ENCODE measurements at regions not wholly inside any gene's neighbourhood (a gene's known extent, or its start where the extent isn't known, plus 50 kb on each side); places are given as distances from the start of the nearest gene placed in this dataset.

DNA sequence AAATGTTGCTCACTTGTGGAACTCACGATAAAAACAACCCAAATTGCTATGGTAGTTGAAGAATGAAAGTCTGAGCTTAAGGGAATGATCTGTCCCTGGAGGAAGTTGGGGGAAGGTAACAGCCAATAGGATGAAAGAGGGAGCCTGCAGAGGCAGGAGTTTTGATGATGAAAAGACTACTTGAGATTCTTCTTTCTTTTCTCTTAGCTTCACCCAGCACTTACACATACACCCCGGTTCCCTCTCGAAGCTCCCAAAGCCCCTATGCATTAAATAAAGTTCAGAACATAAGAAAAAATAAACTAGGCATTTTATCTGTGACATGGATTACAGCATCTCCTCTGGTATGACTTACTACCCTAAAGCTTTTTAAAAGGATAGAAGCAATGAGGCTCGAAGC lies 122.9 kb upstream of the GATB start:
- TF ChIP-seq TAF1 (IDR thresholded peaks at IDR 0.05; ENCODE audit: borderline replicate concordance, insufficient read depth, low read length) (no peak), FOXP2 (optimal IDR thresholded peaks at IDR 0.05; ENCODE audit: borderline replicate concordance, extremely low read depth, extremely low read length, insufficient read depth) (no peak), POLR2AphosphoS5 (IDR thresholded peaks at IDR 0.05; ENCODE audit: low read depth, low read length) (no peak), SIN3A (IDR thresholded peaks at IDR 0.05; ENCODE audit: borderline replicate concordance, insufficient read depth, low read length) (no peak)
- TF ChIP-seq, protein P1, sequence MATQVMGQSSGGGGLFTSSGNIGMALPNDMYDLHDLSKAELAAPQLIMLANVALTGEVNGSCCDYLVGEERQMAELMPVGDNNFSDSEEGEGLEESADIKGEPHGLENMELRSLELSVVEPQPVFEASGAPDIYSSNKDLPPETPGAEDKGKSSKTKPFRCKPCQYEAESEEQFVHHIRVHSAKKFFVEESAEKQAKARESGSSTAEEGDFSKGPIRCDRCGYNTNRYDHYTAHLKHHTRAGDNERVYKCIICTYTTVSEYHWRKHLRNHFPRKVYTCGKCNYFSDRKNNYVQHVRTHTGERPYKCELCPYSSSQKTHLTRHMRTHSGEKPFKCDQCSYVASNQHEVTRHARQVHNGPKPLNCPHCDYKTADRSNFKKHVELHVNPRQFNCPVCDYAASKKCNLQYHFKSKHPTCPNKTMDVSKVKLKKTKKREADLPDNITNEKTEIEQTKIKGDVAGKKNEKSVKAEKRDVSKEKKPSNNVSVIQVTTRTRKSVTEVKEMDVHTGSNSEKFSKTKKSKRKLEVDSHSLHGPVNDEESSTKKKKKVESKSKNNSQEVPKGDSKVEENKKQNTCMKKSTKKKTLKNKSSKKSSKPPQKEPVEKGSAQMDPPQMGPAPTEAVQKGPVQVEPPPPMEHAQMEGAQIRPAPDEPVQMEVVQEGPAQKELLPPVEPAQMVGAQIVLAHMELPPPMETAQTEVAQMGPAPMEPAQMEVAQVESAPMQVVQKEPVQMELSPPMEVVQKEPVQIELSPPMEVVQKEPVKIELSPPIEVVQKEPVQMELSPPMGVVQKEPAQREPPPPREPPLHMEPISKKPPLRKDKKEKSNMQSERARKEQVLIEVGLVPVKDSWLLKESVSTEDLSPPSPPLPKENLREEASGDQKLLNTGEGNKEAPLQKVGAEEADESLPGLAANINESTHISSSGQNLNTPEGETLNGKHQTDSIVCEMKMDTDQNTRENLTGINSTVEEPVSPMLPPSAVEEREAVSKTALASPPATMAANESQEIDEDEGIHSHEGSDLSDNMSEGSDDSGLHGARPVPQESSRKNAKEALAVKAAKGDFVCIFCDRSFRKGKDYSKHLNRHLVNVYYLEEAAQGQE (IDR thresholded peaks at IDR 0.05; ENCODE audit: insufficient read depth in 1 of 2, low read depth in 2 of 2, low read length in 2 of 2) = no peak

DNA sequence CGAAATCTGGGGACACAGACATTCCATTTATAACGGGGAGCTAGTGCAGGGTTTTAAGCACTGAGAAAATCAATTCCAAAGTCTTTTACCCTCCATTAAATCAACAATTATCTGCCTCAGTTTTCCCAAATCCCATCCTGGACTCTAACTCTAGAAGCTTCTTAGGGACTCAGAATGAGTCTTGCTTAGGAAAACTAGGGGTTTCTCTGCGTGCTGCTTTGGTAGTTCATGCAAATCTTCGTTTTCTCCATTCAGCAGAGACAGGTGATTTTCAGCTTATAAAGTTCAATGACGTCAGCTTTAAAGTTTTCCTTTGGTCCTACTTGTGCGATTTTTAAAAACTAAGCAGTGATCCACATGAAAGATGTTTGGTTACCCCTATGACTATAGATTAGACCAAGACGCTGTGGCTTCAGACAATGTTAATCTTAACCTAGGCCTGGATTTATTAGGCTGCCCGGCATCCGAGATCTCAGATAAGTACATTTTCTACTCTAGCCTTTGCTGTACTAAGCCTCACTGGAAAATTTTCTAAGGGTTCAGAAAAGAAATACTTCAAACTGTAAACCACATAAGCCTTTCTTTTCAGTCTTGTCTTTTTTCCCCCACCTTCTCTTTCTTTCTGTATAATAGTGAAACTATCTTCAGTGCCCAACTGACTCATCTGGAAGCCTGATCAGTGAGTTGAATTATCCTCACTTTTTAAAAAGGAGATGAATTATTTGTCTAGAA lies 121.4 kb upstream of the GATB start:
- TF ChIP-seq TAF1 (IDR thresholded peaks at IDR 0.05; ENCODE audit: borderline replicate concordance, insufficient read depth, low read length) = no peak
- no peak for TF ChIP-seq FOXP2 (optimal IDR thresholded peaks at IDR 0.05; ENCODE audit: borderline replicate concordance, extremely low read depth, extremely low read length, insufficient read depth)

DNA sequence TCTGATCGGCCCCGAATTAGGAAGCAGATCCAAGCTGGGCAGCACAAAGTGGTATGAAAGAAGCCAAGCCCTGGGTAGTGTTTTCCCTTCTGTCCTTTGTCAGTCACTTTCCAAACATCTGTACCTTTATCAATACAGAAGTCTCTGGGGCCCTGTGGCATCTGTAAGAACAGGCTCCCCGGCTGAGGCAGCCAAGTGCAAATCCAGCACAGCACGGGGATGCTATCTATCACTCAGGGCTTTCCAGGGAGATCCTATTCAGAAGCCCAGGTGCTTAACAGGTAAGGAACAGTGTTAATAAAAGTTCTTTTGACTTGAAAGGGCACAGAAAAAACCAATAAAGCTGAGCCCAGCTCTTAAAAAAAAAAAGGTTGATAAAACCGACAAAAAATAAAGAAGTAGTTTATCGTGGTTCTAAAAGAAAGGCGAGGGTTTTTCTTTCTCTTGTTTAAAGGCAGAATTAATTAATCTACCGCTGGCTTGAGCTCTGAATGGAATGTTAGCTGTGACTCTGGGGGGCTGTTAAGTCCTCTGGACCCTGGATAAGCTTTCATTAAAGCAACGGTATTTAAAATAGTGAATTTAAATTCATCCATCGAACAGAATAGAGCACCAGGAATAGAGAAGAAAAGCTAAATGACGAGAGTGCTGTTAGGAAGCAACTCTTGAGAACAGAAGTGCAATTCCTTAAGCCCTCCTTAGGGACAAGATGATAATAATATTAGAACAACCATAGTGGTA lies 119.1 kb upstream of the GATB start:
- TF ChIP-seq TAF1 (IDR thresholded peaks at IDR 0.05; ENCODE audit: borderline replicate concordance, insufficient read depth, low read length) (no peak), FOXP2 (optimal IDR thresholded peaks at IDR 0.05; ENCODE audit: borderline replicate concordance, extremely low read depth, extremely low read length, insufficient read depth) (no peak), SIN3A (IDR thresholded peaks at IDR 0.05; ENCODE audit: borderline replicate concordance, insufficient read depth, low read length) (no peak), POLR2AphosphoS5 (IDR thresholded peaks at IDR 0.05; ENCODE audit: low read depth, low read length) (no peak)
- TF ChIP-seq, protein P1 (IDR thresholded peaks at IDR 0.05; ENCODE audit: insufficient read depth in 1 of 2, low read depth in 2 of 2, low read length in 2 of 2) = no peak

DNA sequence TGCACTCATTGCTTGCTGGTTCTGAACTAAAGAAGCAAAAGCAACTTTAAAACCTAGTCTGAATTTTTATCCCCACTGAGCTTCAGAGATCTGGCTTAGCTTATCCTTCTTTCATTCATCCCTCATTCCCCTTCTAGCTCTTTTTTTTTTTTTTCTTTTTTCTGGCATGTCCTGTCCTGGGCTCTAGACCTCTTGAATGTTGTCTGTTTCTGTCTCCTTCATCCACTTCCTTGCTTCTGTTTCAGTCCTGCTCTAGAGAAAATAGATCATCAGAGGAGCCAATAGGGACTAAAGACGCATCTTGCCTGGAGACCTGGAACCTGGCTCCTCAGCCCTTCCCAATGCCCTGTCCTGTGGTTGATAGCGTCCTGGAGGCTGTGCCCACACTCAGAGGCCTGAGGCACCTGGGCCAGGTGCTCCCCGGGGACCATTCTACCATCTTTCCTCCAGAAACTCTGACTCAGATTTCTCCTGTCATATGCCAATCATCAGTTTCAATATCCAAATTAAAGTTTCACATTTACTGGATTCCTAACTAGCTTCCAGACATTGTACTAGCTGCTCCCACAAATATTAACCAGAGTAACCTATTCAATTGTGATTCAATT lies 115.7 kb upstream of the GATB start:
- TF ChIP-seq FOXP2 (optimal IDR thresholded peaks at IDR 0.05; ENCODE audit: borderline replicate concordance, extremely low read depth, extremely low read length, insufficient read depth) (no peak), POLR2AphosphoS5 (IDR thresholded peaks at IDR 0.05; ENCODE audit: low read depth, low read length) (no peak), SIN3A (IDR thresholded peaks at IDR 0.05; ENCODE audit: borderline replicate concordance, insufficient read depth, low read length) (no peak), TAF1 (IDR thresholded peaks at IDR 0.05; ENCODE audit: borderline replicate concordance, insufficient read depth, low read length) (no peak)
- TF ChIP-seq, protein P1 (IDR thresholded peaks at IDR 0.05; ENCODE audit: insufficient read depth in 1 of 2, low read depth in 2 of 2, low read length in 2 of 2) = no peak

DNA sequence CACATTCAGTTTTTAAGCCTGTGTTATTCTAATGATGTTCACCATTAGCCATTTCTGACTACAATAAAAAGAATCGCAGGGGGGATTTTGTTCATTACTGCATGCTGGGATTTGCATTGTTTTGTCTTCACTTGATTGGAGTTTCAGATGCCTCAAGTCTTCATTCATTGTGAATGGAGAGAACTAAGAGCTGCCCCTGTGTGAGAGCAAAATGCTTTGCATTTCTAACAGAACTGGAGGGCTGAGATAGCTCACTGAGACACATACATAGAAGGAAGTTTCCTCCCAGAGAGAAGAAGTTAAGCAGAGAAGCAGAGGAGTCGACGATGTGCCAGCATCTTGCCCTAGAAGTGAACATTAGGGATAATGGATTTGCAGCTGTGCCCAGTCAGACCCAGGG lies 113.5 kb upstream of the GATB start:
- TF ChIP-seq, protein P1 (IDR thresholded peaks at IDR 0.05; ENCODE audit: insufficient read depth in 1 of 2, low read depth in 2 of 2, low read length in 2 of 2) = no peak

All from PFSK-1 (cell line).